OCI-LY7 (cell line): ENCODE measurements at regions not wholly inside any gene's neighbourhood (a gene's known extent, or its start where the extent isn't known, plus 50 kb on each side); places are given as distances from the start of the nearest gene placed in this dataset.

ENCODE experiments used
- BruUV-seq: library from RNA; stranded (reverse); fragments of 400-500 nt; replicated peaks from 2 replicates; lab custom pipeline; 2021; lab: Mats Ljungman, UMichigan
- CTCF ChIA-PET: fragments of 300-600 bp; sonication (Branson Sonifier 250); formaldehyde crosslinking; loops from one replicate; lab custom pipeline; 2022; ENCODE audit warnings: antibody characterized with exemption; ENCODE audit not compliant: unreplicated experiment; lab: Charles Lee
- POLR2A ChIA-PET: fragments of 300-600 bp; sonication (Branson Sonifier 250); formaldehyde crosslinking; loops from one replicate; lab custom pipeline; 2022; ENCODE audit warnings: antibody characterized with exemption; lab: Charles Lee
- DNase-seq: peaks from one replicate; pipeline ENCODE4 v3.0.0-alpha.2; 2015; ENCODE audit warnings: low spot score
- H2AFZ ChIP-seq: fragments of 200-600 bp; sonication (generic), shearing (Covaris generic); 2 replicates; pipeline ENCODE4 v1.6.1; 2014; ENCODE audit warnings: mild to moderate bottlenecking, antibody characterized with exemption, low read length, moderate library complexity
- H3K27ac ChIP-seq: fragments of 200-600 bp; sonication (generic); 2 replicates; pipeline ENCODE4 v1.5.1; 2014; ENCODE audit warnings: mixed run types, low read depth, mild to moderate bottlenecking, moderate library complexity, low read length, inconsistent platforms; ENCODE audit not compliant: poor library complexity, severe bottlenecking
- H3K36me3 ChIP-seq: fragments of 200-600 bp; sonication (generic); 2 replicates; pipeline ENCODE4 v1.6.1; 2014; ENCODE audit warnings: mild to moderate bottlenecking, antibody characterized with exemption, low read length, moderate library complexity, mixed read lengths; ENCODE audit not compliant: insufficient read depth
- H3K4me1 ChIP-seq: fragments of 200-600 bp; sonication (generic); 2 replicates; pipeline ENCODE4 v1.5.1; 2014; ENCODE audit warnings: mild to moderate bottlenecking, low read length; ENCODE audit not compliant: insufficient read depth, poor library complexity, severe bottlenecking
- H3K4me2 ChIP-seq: fragments of 200-600 bp; sonication (generic); 2 replicates; pipeline ENCODE4 v1.6.1; 2014; ENCODE audit warnings: mild to moderate bottlenecking, low read length
- H3K4me3 ChIP-seq: fragments of 200-600 bp; sonication (generic); 2 replicates; pipeline ENCODE4 v1.5.1; 2014; ENCODE audit warnings: mild to moderate bottlenecking, low read depth, low read length; ENCODE audit not compliant: poor library complexity, severe bottlenecking
- H3K79me2 ChIP-seq: fragments of 200-600 bp; sonication (generic); 2 replicates; pipeline ENCODE4 v1.6.1; 2016; ENCODE audit warnings: low read depth, mild to moderate bottlenecking, low read length, moderate library complexity, mixed read lengths; ENCODE audit not compliant: insufficient read depth
- H3K9me2 ChIP-seq: fragments of 200-600 bp; sonication (generic); 2 replicates; pipeline ENCODE4 v1.6.1; 2016; ENCODE audit warnings: mild to moderate bottlenecking, low read length, mixed read lengths; ENCODE audit not compliant: insufficient read depth
- H3K9me3 ChIP-seq: fragments of 200-600 bp; sonication (generic); 2 replicates; pipeline ENCODE4 v1.6.1; 2014; ENCODE audit warnings: mild to moderate bottlenecking, mixed run types, low read length, mixed read lengths
- H4K20me1 ChIP-seq: fragments of 200-600 bp; sonication (generic); 2 replicates; pipeline ENCODE4 v1.6.1; 2014; ENCODE audit warnings: mild to moderate bottlenecking, antibody characterized with exemption, low read length, moderate library complexity, mixed read lengths; ENCODE audit not compliant: insufficient read depth
- CTCF ChIP-seq: fragments of 200-600 bp; sonication (generic); conservative IDR thresholded peaks from 2 replicates; pipeline ENCODE4 v1.5.1; 2014; ENCODE audit warnings: mild to moderate bottlenecking, antibody characterized with exemption, low read length, moderate library complexity, mixed read lengths
- EZH2phosphoT487 ChIP-seq: fragments of 200-600 bp; sonication (generic); IDR thresholded peaks from 2 replicates; pipeline ENCODE4 v1.6.1; 2018; ENCODE audit warnings: low read depth, borderline replicate concordance, mild to moderate bottlenecking, mixed run types, antibody characterized with exemption, low read length, moderate library complexity, mixed read lengths
- intact Hi-C: fragments of 100-400 bp; cut with micrococcal nuclease; formaldehyde crosslinking; loops from one replicate; pipeline ENCODE4 v1.10.0; 2022; ENCODE audit not compliant: unreplicated experiment

- intact Hi-C loops: no loop called here
- H3K36me3 ChIP-seq: peaks cover 6% of the 10 kb centered on the region
- no peak for TF ChIP-seq CTCF
- TF ChIP-seq EZH2phosphoT487: no peak
- DNase-seq: no peak
- no peaks in the 10 kb centered on the region for H4K20me1 ChIP-seq
- peaks cover 27% of the 10 kb centered on the region for H3K4me1 ChIP-seq
- no peak overlapping the region for H3K4me2 ChIP-seq
- no peak overlapping the region for H2AFZ ChIP-seq
- BruUV-seq: no TSS peak
- no peak overlapping the region for H3K4me3 ChIP-seq
- no peak overlapping the region for H3K27ac ChIP-seq
- no peaks in the 10 kb centered on the region for H3K9me2 ChIP-seq
- no peaks in the 10 kb centered on the region for H3K79me2 ChIP-seq
- H3K9me3 ChIP-seq: peaks cover 7% of the 10 kb centered on the region
- CTCF ChIA-PET: no interaction called here
- POLR2A ChIA-PET: no interaction called here
These were observed 337.9 kb downstream of the QKI start for GRCh38 chr6:163752446-163752845.

GRCh38 chr6:163751032-163751525 is 336.6 kb downstream of the QKI start:
- no peak for DNase-seq
- BruUV-seq: no TSS peak
- Histone ChIP-seq H3K4me2 (no peak overlapping the region), H4K20me1 (no peaks in the 10 kb centered on the region), H3K27ac (no peak overlapping the region), H2AFZ (no peak overlapping the region), H3K36me3 (no peaks in the 10 kb centered on the region), H3K79me2 (no peaks in the 10 kb centered on the region), H3K4me1 (peaks cover 13% of the 10 kb centered on the region), H3K9me3 (no peaks in the 10 kb centered on the region), H3K9me2 (no peaks in the 10 kb centered on the region), H3K4me3 (no peak overlapping the region)
- ChIA-PET CTCF (no interaction called here), POLR2A (interaction anchor here (0.6 kb wide), 1 partner anchor 13 kb away, joined by 3 read pairs; no protein-coding TSS in a partner anchor)
- TF ChIP-seq EZH2phosphoT487 (no peak), CTCF (no peak)
- intact Hi-C loops: no loop called here

GRCh38 chr6:163750431-163751031 is 336.0 kb downstream of the QKI start:
- TF ChIP-seq EZH2phosphoT487: no peak
- TF ChIP-seq CTCF: no peak
- Histone ChIP-seq H3K4me2 (no peak overlapping the region), H3K79me2 (no peaks in the 10 kb centered on the region), H3K4me1 (peaks cover 9% of the 10 kb centered on the region), H3K36me3 (no peaks in the 10 kb centered on the region), H3K9me3 (no peaks in the 10 kb centered on the region), H3K9me2 (no peaks in the 10 kb centered on the region), H3K27ac (no peak overlapping the region), H4K20me1 (no peaks in the 10 kb centered on the region), H2AFZ (no peak overlapping the region), H3K4me3 (no peak overlapping the region)
- POLR2A ChIA-PET: interaction anchor here (1.0 kb wide), 1 partner anchor 53 kb away, joined by 3 read pairs; no protein-coding TSS in a partner anchor
- no TSS peak for BruUV-seq
- intact Hi-C loops: no loop called here
- CTCF ChIA-PET: no interaction called here
- DNase-seq: no peak
